Femur (tissue), 1 donor: ENCODE measurements at regions not wholly inside any gene's neighbourhood (a gene's known extent, or its start where the extent isn't known, plus 50 kb on each side); places are given as distances from the start of the nearest gene placed in this dataset.
"Not testable (repeated sequence)": the region's sequence is repeated elsewhere in the genome, so short reads cannot be mapped to it uniquely, and the experiment has no call there.

Experiments
- DNase-seq: peaks from one replicate; pipeline ENCODE4 v3.0.0-alpha.2; 2017

DNA sequence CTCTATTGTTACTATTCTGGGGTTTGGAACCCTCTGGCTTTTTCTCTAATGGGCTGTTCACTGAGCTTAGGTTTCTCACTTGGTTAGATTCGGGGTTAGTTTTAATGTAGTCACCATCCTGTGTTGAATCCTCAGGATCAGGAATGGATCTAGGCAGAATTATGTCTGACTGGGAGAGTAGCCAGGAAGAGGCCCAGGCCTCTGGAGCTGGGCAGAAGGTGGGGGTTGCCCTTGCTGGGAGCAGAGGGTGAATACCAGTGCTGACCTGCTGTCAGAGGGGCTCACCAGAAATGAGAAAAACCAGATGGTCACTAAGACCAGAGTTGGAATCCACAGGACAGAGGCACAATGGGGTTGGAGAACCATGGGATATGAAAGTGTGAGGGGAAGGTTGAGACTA is 126.6 kb upstream of the SLC4A4 start:
- DNase-seq = no peak

DNA sequence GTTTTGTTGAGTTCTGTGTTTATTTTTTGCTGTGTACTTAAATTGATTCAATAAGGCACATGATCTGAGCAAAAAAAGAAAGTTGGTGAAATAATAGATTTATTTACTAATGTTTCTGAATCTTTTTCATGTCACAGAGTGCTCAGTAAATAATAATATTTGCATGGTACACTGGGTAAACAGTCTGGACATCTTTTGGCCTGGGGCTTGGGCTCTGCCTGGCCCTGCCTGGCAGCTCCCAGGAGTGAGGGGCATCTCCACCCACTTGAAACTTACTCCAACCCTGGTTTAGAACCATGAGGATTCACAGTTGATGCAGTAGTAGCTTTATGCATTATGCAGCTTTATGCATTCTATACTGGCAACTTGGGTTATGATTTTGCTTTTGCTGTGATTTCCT is 124.2 kb upstream of the SLC4A4 start:
- DNase-seq = no peak

DNA sequence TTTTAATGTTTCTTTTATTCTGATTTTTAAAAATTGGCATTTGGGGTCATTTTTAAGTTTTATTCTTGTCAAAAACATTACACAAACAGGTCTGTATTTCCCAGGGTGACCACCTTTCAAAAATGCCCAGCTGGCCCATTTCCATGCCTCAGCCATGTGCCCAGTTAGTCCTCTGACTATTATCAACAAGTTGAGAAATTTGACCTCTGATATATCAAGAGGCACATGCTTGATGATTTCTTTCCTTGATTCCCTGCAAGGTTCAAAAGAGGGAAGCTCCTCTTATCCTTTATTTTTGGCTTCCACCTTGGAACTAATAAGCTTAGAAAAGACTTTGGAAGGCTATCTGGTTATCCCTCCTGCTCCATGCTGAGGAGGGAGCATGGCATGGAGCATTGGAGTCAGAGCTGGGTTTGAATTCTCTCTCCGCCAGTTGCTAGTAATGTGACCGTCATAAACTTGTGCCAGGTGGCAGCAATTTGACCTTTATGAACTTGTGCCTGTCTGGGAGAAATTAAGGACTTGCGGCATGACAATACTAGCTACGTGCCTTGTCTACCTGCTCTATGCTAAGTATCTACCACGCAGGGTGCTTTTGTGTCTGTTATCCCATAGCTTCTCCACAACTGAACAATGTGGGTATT is 122.4 kb upstream of the SLC4A4 start:
- DNase-seq = no peak

DNA sequence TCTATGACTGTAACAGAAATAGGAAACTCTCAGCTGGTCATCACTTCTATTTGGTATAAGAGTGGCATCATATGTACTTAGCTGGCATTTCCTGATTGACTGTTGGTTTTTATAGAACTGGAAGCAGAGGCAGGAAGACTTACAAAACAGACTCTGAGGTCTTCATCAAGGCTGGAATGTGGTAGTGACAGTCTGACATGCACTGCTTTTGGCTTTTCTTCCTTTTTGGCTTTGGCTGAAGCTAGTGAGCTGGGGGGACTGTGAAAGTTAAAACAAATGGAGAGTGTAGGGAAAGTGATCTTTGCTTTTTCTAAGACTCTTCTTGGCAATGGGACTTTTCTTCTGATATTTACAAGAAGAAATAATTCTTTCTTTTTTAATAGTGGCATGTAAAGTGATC is 121.1 kb upstream of the SLC4A4 start:
- DNase-seq = no peak

DNA sequence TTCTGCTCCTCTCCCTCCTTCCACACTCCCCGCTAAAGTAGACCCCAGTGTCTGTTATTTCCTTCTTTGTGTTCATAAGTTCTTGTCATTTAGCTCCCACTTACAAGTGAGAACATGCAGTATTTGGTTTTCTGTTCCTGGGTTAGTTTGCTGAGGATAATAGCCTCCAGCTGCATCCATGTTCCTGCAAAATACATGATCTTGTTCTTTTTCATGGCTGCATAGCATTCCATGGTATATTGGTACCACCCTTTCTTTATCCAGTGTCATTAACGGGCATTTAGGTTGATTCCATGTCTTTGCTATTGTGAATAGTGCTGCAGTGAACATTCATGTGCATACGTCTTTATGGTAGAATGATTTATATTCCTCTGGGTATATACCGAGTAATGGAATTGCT is 118.0 kb upstream of the SLC4A4 start:
- not testable (repeated sequence) for DNase-seq

DNA sequence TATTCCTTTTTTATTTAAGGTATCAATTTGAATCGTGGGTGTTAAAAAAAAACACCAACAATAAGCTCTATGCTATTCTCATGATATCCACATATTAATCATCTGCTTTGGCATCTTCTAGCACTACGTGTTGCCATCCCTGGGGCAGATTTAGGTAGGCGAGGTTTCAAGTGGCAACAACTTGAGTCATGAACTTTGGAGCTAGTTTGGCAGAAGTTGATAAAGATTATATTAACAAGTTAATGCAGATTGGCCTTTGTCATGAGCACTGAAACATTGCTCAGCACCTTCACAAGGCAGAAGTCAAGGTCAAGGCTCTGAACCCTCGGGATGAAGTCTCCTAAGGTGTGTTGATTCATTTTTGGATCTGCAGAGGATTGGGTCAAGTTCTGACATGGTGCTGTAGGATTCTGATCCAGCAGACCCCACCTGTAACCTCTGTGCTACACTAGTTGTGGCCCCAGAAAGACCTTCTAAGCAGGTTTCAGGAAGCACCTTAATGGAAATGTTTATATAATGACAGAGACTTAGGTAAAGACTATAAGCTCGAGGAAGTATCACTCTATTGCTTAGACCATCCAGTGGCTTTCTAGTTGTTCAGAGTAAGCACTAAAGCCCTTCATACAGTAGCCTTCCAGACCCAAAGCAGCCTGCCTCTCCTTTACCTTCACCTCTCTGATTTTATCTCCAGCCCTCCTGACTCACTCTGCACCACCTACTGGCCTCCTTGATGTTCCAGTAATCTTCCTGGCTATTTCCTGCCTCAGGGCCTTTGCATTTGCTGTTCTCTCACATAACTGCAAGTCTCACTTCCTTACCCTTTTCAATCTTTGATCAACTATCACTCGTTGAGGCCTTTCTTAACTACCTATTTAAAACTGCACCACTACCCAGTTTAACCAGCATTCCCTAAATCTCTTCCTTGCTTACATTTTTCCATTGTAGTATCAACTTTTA is 117.0 kb upstream of the SLC4A4 start:
- DNase-seq = no peak

DNA sequence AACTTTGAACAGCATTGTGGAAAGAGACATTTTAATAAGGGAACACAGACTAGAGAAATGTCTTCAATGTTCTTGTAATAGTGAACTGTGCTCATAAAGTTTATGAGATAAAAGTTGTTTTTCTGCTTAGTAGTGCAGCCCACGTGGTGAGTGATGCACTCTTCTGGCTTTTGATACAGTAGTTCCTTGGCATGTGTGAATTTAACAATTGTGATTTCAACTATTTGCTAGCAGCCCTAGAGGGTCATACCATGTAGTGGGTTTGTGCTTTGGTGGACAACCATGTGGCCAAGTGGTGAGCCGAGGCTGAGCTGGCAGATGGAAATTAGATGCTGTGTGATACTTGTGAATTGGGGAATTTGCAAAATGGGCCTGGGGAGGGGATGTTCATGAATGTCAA is 116.2 kb upstream of the SLC4A4 start:
- no peak for DNase-seq

DNA sequence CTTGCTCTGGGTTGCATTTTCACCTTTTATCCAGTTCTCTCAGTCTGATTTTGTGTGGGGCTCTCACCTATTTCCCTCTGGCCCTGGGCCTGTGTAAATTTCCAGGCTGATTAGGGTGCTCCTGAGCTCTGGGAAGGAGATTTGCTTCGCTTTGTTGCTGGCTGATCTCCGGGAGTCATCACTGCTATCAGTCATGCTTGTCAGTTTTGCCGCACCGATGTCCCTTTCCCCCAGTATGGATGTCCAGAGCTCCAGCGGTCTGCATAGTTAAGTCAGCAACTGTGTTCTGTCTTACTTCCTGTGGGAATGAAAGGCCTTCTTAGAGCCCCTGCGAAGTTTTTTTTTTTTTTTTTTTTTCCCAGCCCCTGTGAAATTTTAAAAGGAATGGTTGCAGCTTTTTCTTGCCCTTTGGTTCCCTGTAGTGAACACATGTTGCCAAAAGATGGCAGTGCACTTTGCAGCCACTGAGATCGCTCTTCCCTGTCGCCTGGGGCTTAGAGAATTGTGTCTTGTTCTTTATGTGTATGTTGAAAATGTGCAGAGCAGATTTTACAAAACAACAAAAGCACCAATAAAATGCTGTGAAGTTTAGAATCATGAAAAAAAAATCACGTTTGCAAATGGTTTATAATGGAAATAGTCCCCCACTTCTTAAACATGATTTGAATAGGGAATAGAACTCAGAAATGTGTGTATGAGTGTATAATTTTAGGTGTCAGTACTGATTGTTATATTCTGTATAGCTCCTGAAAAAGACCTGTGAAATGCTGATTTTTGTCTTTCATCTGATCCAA is 109.1 kb upstream of the SLC4A4 start:
- DNase-seq = peak; percentile 47

DNA sequence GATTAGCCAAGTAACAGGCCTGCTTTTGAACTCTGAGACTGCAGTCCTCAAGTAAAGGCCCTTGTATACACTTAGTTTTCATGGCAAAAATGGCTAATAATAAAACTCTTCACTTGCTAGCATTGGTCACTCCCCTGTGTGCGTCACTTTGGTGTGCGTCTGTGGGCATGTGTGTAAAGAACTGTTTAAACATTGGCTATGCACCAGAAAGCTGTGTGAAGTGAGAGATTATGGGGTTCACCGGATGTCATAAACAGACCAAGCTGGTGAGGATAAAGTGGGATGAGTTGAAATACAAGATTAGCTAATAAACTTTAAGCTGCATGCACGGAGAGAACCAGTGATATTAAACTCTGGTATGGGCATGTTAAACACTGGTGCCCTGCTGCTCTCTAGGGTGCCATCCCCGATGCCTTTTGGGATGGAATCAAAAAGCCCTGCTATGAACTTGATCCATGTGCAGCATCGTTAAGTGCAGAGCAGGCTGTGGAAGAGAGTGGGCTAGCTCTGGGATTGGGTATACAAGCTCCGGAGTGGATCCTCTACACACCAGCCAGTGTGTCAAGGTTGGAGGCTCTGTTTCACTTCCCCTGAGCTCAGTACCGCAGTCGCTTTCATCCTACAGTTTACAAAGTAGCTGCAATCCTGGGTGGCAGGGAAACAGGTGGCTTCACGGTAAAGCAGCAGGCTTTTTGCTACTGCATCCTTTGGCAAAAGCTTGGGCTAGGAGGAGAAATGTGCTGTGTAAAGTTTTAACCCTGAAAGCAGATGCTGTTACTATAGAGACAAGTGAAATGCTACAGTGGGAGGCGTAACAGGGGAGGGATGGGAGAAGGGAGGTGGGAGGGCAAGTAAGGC is 108.3 kb upstream of the SLC4A4 start:
- no peak for DNase-seq

DNA sequence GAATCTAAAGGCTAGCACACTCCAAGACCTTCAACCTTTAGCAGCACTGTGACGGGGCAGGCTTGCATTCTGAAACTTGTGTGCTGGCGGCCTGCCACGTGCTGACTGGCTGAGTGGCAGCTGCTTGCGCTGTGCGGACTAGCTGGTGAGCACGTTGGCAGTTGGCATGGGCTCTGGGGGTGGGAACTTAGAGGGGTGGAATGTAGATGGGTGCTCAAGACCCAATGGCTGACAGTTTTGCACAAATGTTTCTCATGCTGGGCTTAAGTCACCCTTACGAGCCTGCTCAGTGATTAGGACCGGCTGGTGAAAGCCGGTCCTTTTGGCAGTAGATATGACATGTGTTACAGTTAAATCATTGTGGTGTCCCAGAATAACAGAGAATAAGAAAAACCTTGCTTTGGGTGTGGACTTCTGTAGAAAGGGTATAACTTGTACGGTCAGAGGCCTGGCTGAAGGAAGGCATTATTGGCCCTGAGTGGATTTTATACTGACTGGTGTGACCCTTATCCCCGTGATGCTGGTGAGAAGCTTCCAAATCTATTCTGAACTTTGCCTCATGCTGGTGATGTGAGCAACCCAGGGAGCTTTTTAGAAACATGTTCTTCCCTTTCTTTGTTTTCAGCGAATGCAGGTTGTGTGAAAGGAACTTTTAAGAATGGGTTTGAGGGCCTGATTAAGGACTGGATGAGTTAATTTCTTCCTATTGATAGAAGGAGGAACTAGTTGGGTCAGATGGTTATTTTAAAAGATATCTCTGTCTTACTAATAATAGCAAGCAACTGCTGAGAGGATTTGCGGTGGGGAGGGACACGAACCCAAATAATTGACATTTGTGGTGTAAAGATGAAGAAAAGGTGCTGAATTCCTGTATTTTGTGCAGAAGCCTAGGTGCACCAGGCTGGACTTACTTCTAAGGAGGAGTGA is 107.4 kb upstream of the SLC4A4 start:
- peak; percentile 90 for DNase-seq

DNA sequence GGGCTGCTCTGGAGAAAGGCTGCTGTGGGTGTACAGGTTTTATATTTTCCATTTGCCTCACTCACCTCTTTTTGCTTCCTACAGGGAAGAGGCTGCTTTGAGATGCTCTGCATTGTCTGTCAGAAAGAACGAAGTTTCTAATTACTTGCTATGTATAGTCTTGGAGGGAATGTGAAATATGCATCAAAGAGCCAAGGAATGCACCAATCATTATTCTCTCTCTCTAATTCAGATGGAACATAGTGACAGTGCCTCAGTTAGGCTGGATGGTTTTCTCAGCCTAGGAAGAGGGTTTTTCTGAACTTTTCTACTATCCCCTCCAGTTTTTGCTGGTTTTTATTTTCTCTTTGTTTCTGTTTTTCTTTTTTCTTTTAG is 106.8 kb upstream of the SLC4A4 start:
- DNase-seq = no peak

DNA sequence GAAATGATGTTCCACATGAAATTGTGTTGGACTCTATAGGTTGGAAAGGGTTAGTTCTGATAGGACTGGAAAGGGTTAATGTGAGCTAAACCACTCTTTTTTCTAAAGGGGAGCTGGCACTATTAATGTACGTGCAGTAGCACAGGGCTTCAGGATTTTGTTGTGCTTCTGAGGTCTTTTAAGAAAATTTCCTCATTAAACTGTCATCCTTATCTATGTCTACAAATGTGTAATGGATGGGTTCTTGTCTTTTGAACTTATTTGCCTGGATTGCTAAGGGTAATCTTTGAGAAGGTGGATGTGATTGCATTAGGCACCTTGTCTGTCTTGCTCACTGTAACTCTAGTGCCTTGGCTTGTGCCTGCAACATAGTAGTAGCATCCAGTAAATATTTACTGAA is 106.0 kb upstream of the SLC4A4 start:
- no peak for DNase-seq

DNA sequence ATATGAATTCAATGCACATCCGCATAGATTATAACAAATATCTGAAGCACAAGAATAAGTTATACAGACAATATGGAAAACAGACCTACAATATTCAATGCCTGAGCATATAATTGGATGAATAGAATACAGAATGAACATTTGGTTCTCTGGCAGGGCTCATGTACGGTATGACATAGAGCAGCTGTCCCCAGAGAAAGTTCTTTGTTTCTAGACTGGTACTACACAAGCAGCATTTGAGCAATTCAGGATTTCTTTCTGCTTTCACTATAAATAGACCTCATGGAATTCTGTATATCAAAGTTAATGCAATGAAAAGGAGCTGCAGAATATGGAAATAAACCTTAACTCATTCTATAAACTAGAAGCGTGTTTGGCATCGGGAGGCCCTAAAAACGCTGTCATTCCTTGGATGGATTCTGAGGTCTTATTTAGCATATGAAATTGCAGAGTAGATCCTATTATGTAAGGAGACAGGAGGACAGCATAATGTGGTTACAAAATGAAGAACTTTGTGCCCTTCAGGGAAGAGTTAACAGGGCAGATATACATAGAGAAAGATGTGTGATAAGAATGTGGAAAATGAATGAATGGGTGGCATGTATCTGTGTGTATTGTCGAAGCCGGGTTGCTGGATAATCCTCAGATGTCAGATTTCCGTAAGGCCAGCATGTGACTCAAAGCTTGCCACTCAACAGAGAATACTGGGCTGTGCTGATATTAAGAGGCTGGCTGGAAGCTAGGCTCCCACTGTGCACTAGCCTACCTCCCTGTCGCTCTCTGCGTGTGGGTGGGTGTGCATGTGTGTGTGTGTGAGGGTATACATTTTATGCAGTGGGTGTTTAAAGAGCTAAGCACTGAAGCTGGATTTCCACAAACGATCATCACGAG is 103.3 kb upstream of the SLC4A4 start:
- no peak for DNase-seq

DNA sequence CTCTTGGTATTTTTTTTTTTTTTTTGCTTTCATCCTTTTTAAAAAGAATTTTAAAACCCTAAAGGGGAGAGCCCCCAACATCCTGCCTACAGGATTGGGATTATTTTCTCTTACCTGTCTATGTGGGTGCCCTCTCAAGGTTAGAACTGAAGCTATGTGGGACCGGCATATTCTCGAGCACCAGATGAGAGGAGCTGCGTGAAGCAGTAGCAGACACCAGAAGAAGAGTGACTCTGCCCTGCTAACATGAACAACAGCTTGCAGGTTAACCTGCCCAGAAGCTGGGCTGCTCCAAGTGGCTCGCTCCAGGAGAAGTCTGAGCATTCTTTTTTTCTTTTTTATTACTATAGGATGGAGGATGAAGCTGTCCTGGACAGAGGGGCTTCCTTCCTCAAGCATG is 102.6 kb upstream of the SLC4A4 start:
- no peak for DNase-seq

DNA sequence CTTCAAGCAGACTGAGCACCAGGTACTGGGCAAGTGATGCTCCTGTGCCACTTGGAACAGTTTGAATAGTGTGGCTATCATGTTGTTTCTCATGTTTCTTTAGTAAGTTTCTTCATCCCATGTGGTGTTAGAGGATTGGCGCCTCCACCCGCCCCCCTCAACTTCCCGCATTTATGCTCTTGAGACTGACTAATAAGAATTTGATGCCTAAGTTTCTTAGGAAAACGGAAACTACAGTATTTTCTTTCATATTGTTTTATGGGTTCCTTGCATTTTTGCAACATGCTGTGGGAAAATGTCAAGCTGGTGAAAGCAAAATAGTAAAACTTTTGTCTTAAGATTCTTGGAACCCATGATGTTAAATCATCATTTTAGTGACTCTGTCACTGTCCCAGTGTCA is 101.2 kb upstream of the SLC4A4 start:
- DNase-seq = no peak

DNA sequence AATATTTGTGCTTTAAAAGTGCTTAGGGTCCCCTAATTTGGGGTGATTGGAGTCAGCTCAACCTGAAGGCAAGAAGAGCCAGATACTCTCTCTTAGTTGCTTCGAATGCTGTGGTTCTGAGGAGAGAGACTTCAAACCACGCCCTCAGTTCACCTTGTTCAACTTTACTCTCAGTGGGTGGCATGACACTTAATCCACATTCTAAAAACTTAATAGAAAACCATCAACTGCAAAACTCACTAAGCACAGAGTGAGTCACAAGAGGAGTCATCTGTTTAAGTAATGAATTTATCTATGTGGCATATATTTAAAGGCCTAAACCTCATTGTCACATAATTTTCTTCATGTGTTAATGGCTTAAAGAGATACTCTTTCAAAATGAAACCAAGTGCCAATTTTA is 99.5 kb upstream of the SLC4A4 start:
- no peak for DNase-seq

DNA sequence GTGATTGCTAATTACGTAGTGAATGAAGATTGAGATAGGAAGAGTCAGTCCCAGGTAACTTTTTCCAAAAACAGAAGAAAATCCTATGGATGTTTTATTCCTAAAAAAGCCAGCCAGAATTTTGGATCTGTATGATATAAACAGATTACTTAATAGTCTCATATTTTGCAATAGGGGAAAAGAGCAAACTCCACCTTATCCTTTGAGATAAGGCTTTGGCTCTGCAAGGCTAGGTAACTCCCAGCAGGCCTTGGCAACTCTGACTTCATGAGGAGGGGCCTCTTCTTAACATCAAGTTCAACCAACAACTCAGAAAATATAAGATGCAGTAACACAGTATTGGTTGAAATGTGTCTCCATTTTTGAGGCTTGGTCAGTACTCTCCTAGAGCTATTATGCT is 98.7 kb upstream of the SLC4A4 start:
- DNase-seq = no peak

DNA sequence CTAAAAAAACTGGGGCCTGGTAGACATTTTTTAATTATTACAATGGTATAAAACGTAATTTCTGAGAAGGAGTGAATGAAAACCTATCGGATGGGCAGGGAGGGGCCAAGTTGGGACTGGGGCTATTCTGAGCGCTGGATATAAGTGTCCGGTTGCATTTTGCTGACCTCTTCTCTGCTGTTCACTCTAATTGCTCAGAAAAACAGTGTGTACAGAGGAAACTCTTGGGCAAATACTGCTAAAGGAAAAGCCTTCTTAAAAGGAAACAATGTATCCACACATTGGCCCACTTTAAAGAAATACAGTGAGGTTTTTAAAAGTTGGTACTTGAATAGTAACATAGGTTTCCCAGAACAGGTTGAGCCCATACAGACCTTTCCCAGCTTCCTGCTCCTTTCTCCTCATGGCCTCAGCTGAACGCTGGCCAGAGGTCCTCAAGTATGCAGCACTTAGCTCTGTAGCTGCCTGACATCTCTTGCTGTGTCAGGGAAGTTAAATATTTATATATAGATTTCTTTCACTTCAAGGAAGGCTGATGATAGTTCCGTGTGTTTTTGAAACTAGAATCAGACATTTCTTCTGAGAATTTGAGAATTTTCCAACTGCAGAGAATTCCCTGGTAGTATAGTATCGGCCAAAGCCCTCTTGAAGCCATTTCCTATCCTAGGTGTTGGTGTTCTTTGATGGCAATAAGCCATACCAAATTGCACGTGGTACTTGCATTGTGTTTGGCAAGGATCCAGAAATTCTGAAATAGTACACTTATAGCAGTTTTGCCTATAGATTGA is 97.1 kb upstream of the SLC4A4 start:
- no peak for DNase-seq

DNA sequence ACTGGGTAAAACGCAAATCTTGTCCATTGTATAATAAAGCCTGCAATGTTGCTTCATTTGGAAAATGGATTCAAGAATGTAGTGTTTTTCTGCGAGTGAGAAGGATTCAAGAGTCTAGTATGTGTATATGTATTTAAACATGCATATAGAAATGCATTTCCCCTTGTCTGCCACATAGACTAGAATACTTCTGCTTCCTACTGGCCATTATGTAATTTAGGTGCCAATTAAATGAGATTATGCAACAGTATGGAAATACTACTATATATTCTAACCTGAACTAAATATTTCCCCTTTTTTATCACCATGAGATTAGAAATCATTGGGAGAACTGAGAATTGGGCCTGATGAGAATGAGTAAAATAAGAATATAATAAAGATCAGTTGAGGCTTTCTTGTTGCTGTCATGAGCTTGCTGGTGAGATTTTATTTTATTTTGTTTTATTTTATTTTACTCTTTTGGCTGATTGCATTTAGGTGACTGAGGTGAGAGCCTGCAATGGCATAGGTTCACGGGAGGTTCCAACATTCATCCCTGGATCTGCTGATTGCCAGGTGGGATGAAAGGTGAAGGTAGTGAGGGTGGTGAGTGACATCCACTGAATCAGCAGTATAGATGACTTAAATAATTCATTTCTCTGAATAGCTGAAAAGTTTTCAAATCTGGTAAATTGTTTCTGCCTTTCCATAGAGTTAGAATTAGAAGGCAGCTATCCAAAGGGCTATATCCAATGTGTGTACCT is 95.6 kb upstream of the SLC4A4 start:
- DNase-seq = no peak
